ENCODE measurements at regions not wholly inside any gene's neighbourhood (a gene's known extent, or its start where the extent isn't known, plus 50 kb on each side); places are given as distances from the start of the nearest gene placed in this dataset.
"Not testable (repeated sequence)": the region's sequence is repeated elsewhere in the genome, so short reads cannot be mapped to it uniquely, and the experiment has no call there.

GRCh38 chr16:34609435-34609834 lies 1150.0 kb downstream of the TP53TG3F start:
- H3K27ac Mint-ChIP-seq; POLR2A ChIA-PET; ATAC-seq; CTCF ChIA-PET; H3K4me3 Mint-ChIP-seq; H3K36me3 Mint-ChIP-seq; H3K4me1 Mint-ChIP-seq; DNase-seq (ENCODE audit: low spot score): not testable (repeated sequence)
- peaks cover 97% of the 10 kb centered on the region for H3K9me3 Mint-ChIP-seq
- peaks cover 75% of the 10 kb centered on the region for H3K27me3 Mint-ChIP-seq (ENCODE audit: low read depth)
